ENCODE measurements at regions not wholly inside any gene's neighbourhood (a gene's known extent, or its start where the extent isn't known, plus 50 kb on each side); places are given as distances from the start of the nearest gene placed in this dataset.
"Not testable (repeated sequence)": the region's sequence is repeated elsewhere in the genome, so short reads cannot be mapped to it uniquely, and the experiment has no call there.

GRCh38 chr1:91605566-91605965, 104.9 kb downstream of the CDC7 start:
- no peak for DNase-seq (ENCODE audit: low read depth)

GRCh38 chr1:91606546-91607078, 106.0 kb downstream of the CDC7 start:
- DNase-seq (ENCODE audit: low read depth), result no peak

DNA sequence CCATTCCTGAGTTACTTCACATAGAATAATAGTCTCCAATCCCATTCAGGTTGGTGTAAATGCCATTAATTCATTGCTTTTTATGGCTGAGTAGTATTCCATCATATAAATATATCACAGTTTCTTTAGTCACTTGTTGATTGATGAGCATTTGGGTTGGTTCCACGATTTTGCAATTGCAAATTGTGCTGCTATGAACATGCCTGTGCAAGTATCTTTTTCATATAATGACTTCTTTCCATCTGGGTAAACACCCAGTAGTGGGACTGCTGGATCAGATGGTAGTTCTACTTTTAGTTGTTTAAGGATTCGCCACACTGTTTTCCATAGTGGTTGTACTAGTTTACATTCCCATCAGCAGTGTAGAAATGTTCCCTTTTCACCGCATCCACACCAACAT, 107.0 kb downstream of the CDC7 start:
- not testable (repeated sequence) for DNase-seq (ENCODE audit: low read depth)

- DNase-seq (ENCODE audit: low read depth), result peak; percentile 71
These were observed 108.2 kb downstream of the CDC7 start for GRCh38 chr1:91608876-91609275.

DNA sequence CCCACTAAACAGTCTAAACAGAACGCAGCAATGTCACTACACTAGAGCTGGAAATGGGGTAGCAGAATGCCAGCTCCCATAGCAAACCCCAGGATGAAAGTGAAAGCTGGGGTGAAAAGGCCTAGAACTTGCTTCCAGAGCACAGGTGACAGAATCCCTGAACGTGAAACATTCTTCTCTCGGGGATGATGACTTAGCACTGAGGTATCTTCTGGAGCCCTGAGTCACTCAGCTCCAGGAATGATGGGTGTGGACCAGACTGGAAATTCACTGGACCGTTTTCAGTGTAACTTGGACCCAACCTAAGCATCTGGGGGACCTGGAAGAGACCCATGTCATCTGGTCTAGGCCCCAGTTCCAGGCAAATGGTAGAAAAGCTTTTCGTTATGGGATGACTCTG, 108.9 kb downstream of the CDC7 start:
- peak; percentile 93 for DNase-seq (ENCODE audit: low read depth)

- no peak for DNase-seq (ENCODE audit: low read depth)
These were observed 109.5 kb downstream of the CDC7 start for GRCh38 chr1:91610102-91610501.

GRCh38 chr1:91610789-91611188, 110.1 kb downstream of the CDC7 start:
- no peak for DNase-seq (ENCODE audit: low read depth)

- no peak for DNase-seq (ENCODE audit: low read depth)
These were observed 110.8 kb downstream of the CDC7 start for GRCh38 chr1:91611483-91611917.

DNA sequence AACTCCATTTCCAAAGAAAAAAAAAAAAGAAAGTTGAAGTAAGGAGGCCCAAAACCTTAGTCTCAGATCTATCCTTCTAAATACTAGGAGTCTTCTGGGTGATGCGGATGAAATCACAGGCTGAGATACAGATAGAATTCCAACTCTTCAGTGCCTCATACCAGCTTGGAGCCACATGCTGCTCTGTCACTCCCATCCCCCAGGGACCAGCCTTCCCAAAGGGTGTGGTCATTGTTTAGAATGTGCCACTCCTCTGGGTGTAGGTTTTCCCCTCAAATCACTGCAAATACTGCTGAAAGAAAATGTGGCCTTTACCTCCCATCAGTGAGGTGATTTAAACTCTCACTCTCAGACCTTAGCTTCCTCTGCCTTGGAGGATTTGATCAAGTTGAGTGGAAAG, 112.9 kb downstream of the CDC7 start:
- DNase-seq (ENCODE audit: low read depth), result peak; percentile 33

GRCh38 chr1:91616712-91617111, 116.1 kb downstream of the CDC7 start:
- DNase-seq (ENCODE audit: low read depth), result no peak

DNA sequence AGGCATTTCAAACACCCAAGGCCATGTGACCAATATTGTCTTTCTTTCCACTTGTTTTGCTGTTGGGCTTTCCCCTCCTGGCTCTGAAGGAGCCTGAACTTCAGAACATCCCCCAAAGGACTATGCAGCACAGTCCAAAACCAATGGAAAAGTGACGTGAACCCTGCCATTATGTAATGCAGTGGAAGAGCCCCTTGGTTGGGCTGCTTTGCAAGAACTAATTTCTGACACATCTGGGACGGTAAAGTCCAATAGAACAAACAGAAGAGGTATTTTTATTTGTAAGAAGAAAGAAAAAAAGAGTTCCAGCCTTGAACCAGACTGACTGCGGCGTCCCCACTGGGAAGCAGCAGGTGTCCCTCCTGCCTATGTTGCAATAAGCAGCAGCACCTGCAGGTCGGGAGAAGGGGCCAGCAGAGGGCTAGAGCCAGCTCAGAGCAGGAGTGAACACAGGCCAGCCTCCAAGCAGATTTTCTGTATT, 116.7 kb downstream of the CDC7 start:
- peak; percentile 8 for DNase-seq (ENCODE audit: low read depth)

GRCh38 chr1:91619881-91620280, 119.2 kb downstream of the CDC7 start:
- no peak for DNase-seq (ENCODE audit: low read depth)

GRCh38 chr1:91621360-91621759, 120.7 kb downstream of the CDC7 start:
- no peak for DNase-seq (ENCODE audit: low read depth)

- no peak for DNase-seq (ENCODE audit: low read depth)
These were observed 121.3 kb downstream of the CDC7 start for GRCh38 chr1:91621907-91622306.

- no peak for DNase-seq (ENCODE audit: low read depth)
These were observed 122.0 kb downstream of the CDC7 start for GRCh38 chr1:91622616-91623015.

GRCh38 chr1:91623020-91623419, 122.4 kb downstream of the CDC7 start:
- no peak for DNase-seq (ENCODE audit: low read depth)

- DNase-seq (ENCODE audit: low read depth), result no peak
These were observed 123.7 kb downstream of the CDC7 start for GRCh38 chr1:91624331-91624730.

Measured in ELR (cell line).